K562 (cell line): ENCODE measurements at regions not wholly inside any gene's neighbourhood (a gene's known extent, or its start where the extent isn't known, plus 50 kb on each side); places are given as distances from the start of the nearest gene placed in this dataset.

Source experiments
- ATAC-seq: fragments of 200-7000 bp; cut with Tn5 transposase; 3 replicates; pipeline ENCODE4 v1.9.1; 2020; ENCODE audit warnings: moderate library complexity
- BruUV-seq: library from RNA; stranded (reverse); fragments of 400-500 nt; replicated peaks from 2 replicates; lab custom pipeline; 2021; lab: Mats Ljungman, UMichigan
- CTCF ChIA-PET: fragments of 300-600 bp; formaldehyde crosslinking; extraction: SDS; loops from one replicate; lab custom pipeline; 2021; ENCODE audit warnings: low intra/inter-chr PET ratio; lab: Yijun Ruan, JAX
- POLR2A ChIA-PET: fragments of 300-600, 350-650 bp; sonication (Branson Sonifier 250); formaldehyde crosslinking; extraction: SDS; loops from one replicate; lab custom pipeline; 2021; ENCODE audit warnings: antibody characterized with exemption, inconsistent platforms; lab: Yijun Ruan, JAX
- DNase-seq, 4 experiments: peaks; one replicate each; pipeline versions ENCODE4 v3.0.0 to v3.0.0-alpha.2; 2011 to 2018; ENCODE audit warnings: low spot score in 3 of 4, mixed read lengths in 3 of 4; ENCODE audit errors: extremely low read depth in 1 of 4
- FAIRE-seq: peaks from 2 replicates; lab custom pipeline; 2011; peaks lifted over from hg19 to GRCh38; lab: Jason Lieb, UNC
- H2AFZ ChIP-seq: 2 replicates; pipeline ENCODE4 v1.6.0; 2011; ENCODE audit warnings: low read depth, low read length, control low read depth, inconsistent platforms
- H3K27ac ChIP-seq: fragments of 200-600 bp; 3 replicates; pipeline ENCODE4 v1.8.0; 2011; ENCODE audit warnings: low read depth, mild to moderate bottlenecking, control low read depth, inconsistent platforms, low read length, moderate library complexity, mixed read lengths; ENCODE audit errors: extremely low read depth
- H3K27me3 ChIP-seq, 2 experiments: fragments of 300-600 bp in 1 of 2; 2 replicates in 1 of 2; 3 replicates in 1 of 2; pipeline versions ENCODE4 v1.6.0 to v1.8.0; 2011; ENCODE audit warnings: inconsistent platforms in 2 of 2, low read length in 2 of 2, mild to moderate bottlenecking in 1 of 2, mixed read lengths in 1 of 2, moderate library complexity in 1 of 2; ENCODE audit not compliant: control insufficient read depth in 2 of 2, insufficient read depth in 2 of 2
- H3K36me3 ChIP-seq: fragments of 300-600 bp; 3 replicates; pipeline ENCODE4 v1.8.0; 2011; ENCODE audit warnings: mild to moderate bottlenecking, low read length, inconsistent platforms; ENCODE audit not compliant: control insufficient read depth, insufficient read depth
- H3K4me1 ChIP-seq, 2 experiments: fragments of 200-600 bp in 1 of 2; replicated peaks in 1 of 2; 2 replicates in 1 of 2; 3 replicates in 1 of 2; pipeline versions ENCODE4 v1.5.1 to v1.8.0; 2011; ENCODE audit warnings: inconsistent platforms in 2 of 2, low read length in 2 of 2, mild to moderate bottlenecking in 1 of 2, mixed read lengths in 1 of 2, moderate library complexity in 1 of 2; ENCODE audit not compliant: control insufficient read depth in 2 of 2, insufficient read depth in 2 of 2
- H3K4me2 ChIP-seq: 2 replicates; pipeline ENCODE4 v1.6.1; 2011; ENCODE audit warnings: low read length, control low read depth, inconsistent platforms, mixed read lengths; ENCODE audit not compliant: insufficient read depth
- H3K4me3 ChIP-seq: fragments of 200-600 bp; sonication (generic), shearing (Covaris generic); 2 replicates; pipeline ENCODE4 v1.5.1; 2016; ENCODE audit warnings: control low read depth, inconsistent platforms
- H3K79me2 ChIP-seq: fragments of 200-600 bp; 3 replicates; pipeline ENCODE4 v1.8.0; 2011; ENCODE audit warnings: low read length, inconsistent platforms; ENCODE audit not compliant: control insufficient read depth, insufficient read depth
- H3K9ac ChIP-seq, 2 experiments: 2 replicates each; pipeline versions ENCODE4 v1.6.0 to v1.6.1; 2011; ENCODE audit warnings: low read depth in 2 of 2, low read length in 2 of 2, control low read depth in 1 of 2, inconsistent platforms in 1 of 2, mild to moderate bottlenecking in 1 of 2, mixed read lengths in 1 of 2; ENCODE audit not compliant: insufficient read depth in 1 of 2
- H3K9me1 ChIP-seq: one replicate; pipeline ENCODE4 v1.6.0; 2011; ENCODE audit warnings: inconsistent platforms, mild to moderate bottlenecking, low read length, moderate library complexity; ENCODE audit not compliant: control insufficient read depth, insufficient read depth
- H3K9me3 ChIP-seq: replicated peaks from 2 replicates; pipeline ENCODE4 v1.5.1; 2011; ENCODE audit warnings: low read depth, low read length, inconsistent platforms; ENCODE audit not compliant: control insufficient read depth, insufficient read depth
- H4K20me1 ChIP-seq: replicated peaks from 2 replicates; pipeline ENCODE4 v1.6.1; 2011; ENCODE audit warnings: low read length, inconsistent platforms, mixed read lengths; ENCODE audit not compliant: control insufficient read depth, insufficient read depth
- ATF7 ChIP-seq: fragments of 450-650 bp; IDR thresholded peaks from 2 replicates; pipeline ENCODE4 v1.7.1; 2014; ENCODE audit warnings: mild to moderate bottlenecking, moderate library complexity
- CHCHD3 ChIP-seq: fragments of 250-450 bp; sonication (Bioruptor Pico); IDR thresholded peaks from 2 replicates; pipeline ENCODE4 v2.1.2; 2022; ENCODE audit warnings: mild to moderate bottlenecking
- OTX1 ChIP-seq: fragments of 450-650 bp; formaldehyde crosslinking; IDR thresholded peaks from 2 replicates; pipeline ENCODE4 v1.4.0; 2022; ENCODE audit warnings: mild to moderate bottlenecking
- PTRF ChIP-seq: fragments of 450-650 bp; IDR thresholded peaks from 2 replicates; pipeline ENCODE4 v1.6.1; 2016; ENCODE audit warnings: mild to moderate bottlenecking, missing genetic modification characterization, missing compliant biosample characterization
- STAG1 ChIP-seq: sonication (generic); formaldehyde crosslinking; IDR thresholded peaks from 2 replicates; pipeline ENCODE4 v1.5.0; 2020; ENCODE audit warnings: missing genetic modification reagents, borderline replicate concordance
- TOE1 ChIP-seq, 2 experiments: fragments of 450-650 bp in 1 of 2; sonication (generic) in 1 of 2; formaldehyde crosslinking in 1 of 2; IDR thresholded peaks; 2 replicates each; pipeline versions ENCODE4 v1.7.1 to v1.8.0; 2016 to 2022; ENCODE audit warnings: borderline replicate concordance in 2 of 2, mild to moderate bottlenecking in 2 of 2, antibody characterized with exemption in 1 of 2, inconsistent platforms in 1 of 2, low read depth in 1 of 2, missing genetic modification reagents in 1 of 2, moderate library complexity in 1 of 2
- ZKSCAN1 ChIP-seq: fragments of 150-350 bp; IDR thresholded peaks from 2 replicates; pipeline ENCODE4 v1.6.1; 2016; ENCODE audit warnings: low read depth, low read length
- ZNF609 ChIP-seq: sonication (generic); formaldehyde crosslinking; IDR thresholded peaks from 2 replicates; pipeline ENCODE4 v1.8.1; 2023; ENCODE audit warnings: missing genetic modification reagents, mild to moderate bottlenecking, borderline replicate concordance
- WGBS: fragments of 100-300 bp; shearing (Covaris generic); methylation state at CpG from one replicate; pipeline ENCODE4 v1.1.6; 2016; ENCODE audit warnings: low coverage, mixed read lengths; ENCODE audit not compliant: insufficient coverage; ENCODE audit errors: missing lambda C conversion rate; 5-methylcytosine and 5-hydroxymethylcytosine counted together
- in situ Hi-C: fragments of 300-500 bp; cut with MboI; formaldehyde crosslinking; loops from 4 replicates; pipeline ENCODE4 v1.15.0; 2018; ENCODE audit warnings: inconsistent platforms, mixed read lengths
- intact Hi-C: fragments of 100-400 bp; cut with micrococcal nuclease; formaldehyde crosslinking; loops from 2 replicates; pipeline ENCODE4 v1.14.2; 2022
- TF ChIP-seq, protein P1 (sequence below): fragments of 250-450 bp; sonication (Bioruptor Pico); IDR thresholded peaks from 2 replicates; pipeline ENCODE4 v1.5.1; 2021; ENCODE audit warnings: mild to moderate bottlenecking
- TF ChIP-seq, protein P2 (sequence below): fragments of 250-450 bp; sonication (Bioruptor Pico); IDR thresholded peaks from 2 replicates; pipeline ENCODE4 v1.8.0; 2022; ENCODE audit warnings: inconsistent platforms, mild to moderate bottlenecking, moderate library complexity, borderline replicate concordance
- TF ChIP-seq, protein P3 (sequence below): fragments of 200-800 bp; sonication (Bioruptor generic); IDR thresholded peaks from 2 replicates; pipeline ENCODE4 v1.6.1; 2017; ENCODE audit warnings: missing genetic modification characterization, missing compliant biosample characterization

DNA sequence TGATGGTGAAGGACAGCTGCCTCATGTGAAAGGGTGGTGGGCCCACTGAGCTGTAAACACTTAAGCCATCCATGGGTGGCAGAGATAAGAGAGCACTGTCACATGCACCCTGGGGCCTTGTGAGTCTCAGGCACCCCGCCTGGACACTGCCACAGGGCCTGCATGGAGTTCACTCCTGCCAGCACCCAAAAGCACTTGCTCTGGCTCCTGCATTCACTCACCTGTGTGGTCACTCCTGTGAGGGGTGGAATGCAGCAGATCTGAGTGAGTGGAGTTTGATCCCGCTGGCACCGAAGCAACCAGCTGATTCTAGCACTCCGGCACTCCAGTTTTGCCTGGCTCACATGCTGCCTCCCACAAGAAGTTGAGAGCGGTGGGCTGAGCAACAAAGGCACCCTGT, 1142.1 kb upstream of the PRMT6 start:
- Histone ChIP-seq H3K9me1 (no peaks in the 10 kb centered on the region), H2AFZ (no peak overlapping the region), H3K9me3 (no peaks in the 10 kb centered on the region), H3K36me3 (no peaks in the 10 kb centered on the region), H3K27ac (no peak overlapping the region), H3K4me2 (no peak overlapping the region), H3K9ac (no peak overlapping the region), H3K79me2 (no peaks in the 10 kb centered on the region), H3K27me3 (no peaks in the 10 kb centered on the region), H3K4me1 (no peaks in the 10 kb centered on the region), H4K20me1 (no peaks in the 10 kb centered on the region), H3K4me3 (no peak overlapping the region)
- CTCF ChIA-PET, result no interaction called here
- intact Hi-C loops (no loop called here), in situ Hi-C loops (no loop called here)
- POLR2A ChIA-PET, result no interaction called here
- no TSS peak for BruUV-seq
- no peak for DNase-seq
- 5% methylated on average over 5 of the region's 5 CpGs for WGBS
- no peak for ATAC-seq
- no peak for FAIRE-seq
- TF ChIP-seq, protein P1, sequence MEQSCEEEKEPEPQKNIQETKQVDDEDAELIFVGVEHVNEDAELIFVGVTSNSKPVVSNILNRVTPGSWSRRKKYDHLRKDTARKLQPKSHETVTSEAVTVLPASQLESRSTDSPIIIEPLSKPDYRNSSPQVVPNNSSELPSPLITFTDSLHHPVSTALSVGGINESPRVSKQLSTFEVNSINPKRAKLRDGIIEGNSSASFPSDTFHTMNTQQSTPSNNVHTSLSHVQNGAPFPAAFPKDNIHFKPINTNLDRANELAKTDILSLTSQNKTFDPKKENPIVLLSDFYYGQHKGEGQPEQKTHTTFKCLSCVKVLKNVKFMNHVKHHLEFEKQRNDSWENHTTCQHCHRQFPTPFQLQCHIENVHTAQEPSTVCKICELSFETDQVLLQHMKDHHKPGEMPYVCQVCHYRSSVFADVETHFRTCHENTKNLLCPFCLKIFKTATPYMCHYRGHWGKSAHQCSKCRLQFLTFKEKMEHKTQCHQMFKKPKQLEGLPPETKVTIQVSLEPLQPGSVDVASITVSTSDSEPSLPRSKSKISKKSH (CRISPR knock-in tag), result no peak
- TF ChIP-seq ZNF609 (no peak), ZKSCAN1 (no peak), TOE1 (IDR thresholded peaks at IDR 0.05; ENCODE audit: borderline replicate concordance) (no peak), TOE1 (CRISPR knock-in tag; IDR thresholded peaks at IDR 0.05; ENCODE audit: borderline replicate concordance, low read depth) (no peak), CHCHD3 (CRISPR knock-in tag) (no peak), STAG1 (CRISPR knock-in tag) (no peak), PTRF (no peak), OTX1 (CRISPR knock-in tag) (no peak), ATF7 (no peak)
- TF ChIP-seq, protein P2, sequence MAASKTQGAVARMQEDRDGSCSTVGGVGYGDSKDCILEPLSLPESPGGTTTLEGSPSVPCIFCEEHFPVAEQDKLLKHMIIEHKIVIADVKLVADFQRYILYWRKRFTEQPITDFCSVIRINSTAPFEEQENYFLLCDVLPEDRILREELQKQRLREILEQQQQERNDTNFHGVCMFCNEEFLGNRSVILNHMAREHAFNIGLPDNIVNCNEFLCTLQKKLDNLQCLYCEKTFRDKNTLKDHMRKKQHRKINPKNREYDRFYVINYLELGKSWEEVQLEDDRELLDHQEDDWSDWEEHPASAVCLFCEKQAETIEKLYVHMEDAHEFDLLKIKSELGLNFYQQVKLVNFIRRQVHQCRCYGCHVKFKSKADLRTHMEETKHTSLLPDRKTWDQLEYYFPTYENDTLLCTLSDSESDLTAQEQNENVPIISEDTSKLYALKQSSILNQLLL (CRISPR knock-in tag), result no peak
- TF ChIP-seq, protein P3, sequence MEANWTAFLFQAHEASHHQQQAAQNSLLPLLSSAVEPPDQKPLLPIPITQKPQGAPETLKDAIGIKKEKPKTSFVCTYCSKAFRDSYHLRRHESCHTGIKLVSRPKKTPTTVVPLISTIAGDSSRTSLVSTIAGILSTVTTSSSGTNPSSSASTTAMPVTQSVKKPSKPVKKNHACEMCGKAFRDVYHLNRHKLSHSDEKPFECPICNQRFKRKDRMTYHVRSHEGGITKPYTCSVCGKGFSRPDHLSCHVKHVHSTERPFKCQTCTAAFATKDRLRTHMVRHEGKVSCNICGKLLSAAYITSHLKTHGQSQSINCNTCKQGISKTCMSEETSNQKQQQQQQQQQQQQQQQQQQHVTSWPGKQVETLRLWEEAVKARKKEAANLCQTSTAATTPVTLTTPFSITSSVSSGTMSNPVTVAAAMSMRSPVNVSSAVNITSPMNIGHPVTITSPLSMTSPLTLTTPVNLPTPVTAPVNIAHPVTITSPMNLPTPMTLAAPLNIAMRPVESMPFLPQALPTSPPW (CRISPR knock-in tag), result no peak
